ENCODE measurements at regions not wholly inside any gene's neighbourhood (a gene's known extent, or its start where the extent isn't known, plus 50 kb on each side); places are given as distances from the start of the nearest gene placed in this dataset.
A peak's percentile ranks its signal among the peaks of the same experiment; 100 is the strongest.

GRCh38 chr16:9412915-9413264 lies 321.4 kb downstream of the HAPSTR1 start:
- no peak for DNase-seq (ENCODE audit: low read depth)

- no peak for DNase-seq (ENCODE audit: low read depth)
Observed at GRCh38 chr16:9415545-9415944, 324.1 kb downstream of the HAPSTR1 start.

- no peak for DNase-seq (ENCODE audit: low read depth)
Observed at GRCh38 chr16:9417898-9418297, 326.5 kb downstream of the HAPSTR1 start.

- no peak for DNase-seq (ENCODE audit: low read depth)
Observed at GRCh38 chr16:9419161-9419560, 327.7 kb downstream of the HAPSTR1 start.

GRCh38 chr16:9422762-9423513 lies 331.5 kb downstream of the HAPSTR1 start:
- DNase-seq (ENCODE audit: low read depth) = no peak

- no peak for DNase-seq (ENCODE audit: low read depth)
Observed at GRCh38 chr16:9425236-9425635, 333.8 kb downstream of the HAPSTR1 start.

GRCh38 chr16:9428355-9429005 lies 337.0 kb downstream of the HAPSTR1 start:
- DNase-seq (ENCODE audit: low read depth) = no peak

GRCh38 chr16:9429646-9430330 lies 338.3 kb downstream of the HAPSTR1 start:
- no peak for DNase-seq (ENCODE audit: low read depth)

GRCh38 chr16:9434659-9435058 lies 343.2 kb downstream of the HAPSTR1 start:
- DNase-seq (ENCODE audit: low read depth) = no peak

- no peak for DNase-seq (ENCODE audit: low read depth)
Observed at GRCh38 chr16:9436175-9436574, 344.7 kb downstream of the HAPSTR1 start.

- DNase-seq (ENCODE audit: low read depth) = no peak
Observed at GRCh38 chr16:9437115-9437514, 345.7 kb downstream of the HAPSTR1 start.

- peak; percentile 60 for DNase-seq (ENCODE audit: low read depth)
Observed at GRCh38 chr16:9438991-9439390, 347.5 kb downstream of the HAPSTR1 start.

- DNase-seq (ENCODE audit: low read depth) = peak; percentile 32
Observed at GRCh38 chr16:9441012-9441411, 349.6 kb downstream of the HAPSTR1 start.

GRCh38 chr16:9443864-9444263 lies 352.4 kb downstream of the HAPSTR1 start:
- DNase-seq (ENCODE audit: low read depth) = no peak

- DNase-seq (ENCODE audit: low read depth) = no peak
Observed at GRCh38 chr16:9446471-9447194, 355.2 kb downstream of the HAPSTR1 start.

GRCh38 chr16:9447195-9447551 lies 355.7 kb downstream of the HAPSTR1 start:
- DNase-seq (ENCODE audit: low read depth) = no peak

GRCh38 chr16:9447699-9448098 lies 356.3 kb downstream of the HAPSTR1 start:
- no peak for DNase-seq (ENCODE audit: low read depth)

GRCh38 chr16:9449597-9449996 lies 358.2 kb downstream of the HAPSTR1 start:
- no peak for DNase-seq (ENCODE audit: low read depth)

GRCh38 chr16:9457215-9457614 lies 365.8 kb downstream of the HAPSTR1 start:
- DNase-seq (ENCODE audit: low read depth) = peak; percentile 75

- DNase-seq (ENCODE audit: low read depth) = no peak
Observed at GRCh38 chr16:9458816-9459215, 367.4 kb downstream of the HAPSTR1 start.

- no peak for DNase-seq (ENCODE audit: low read depth)
Observed at GRCh38 chr16:9462984-9463383, 371.5 kb downstream of the HAPSTR1 start.

- DNase-seq (ENCODE audit: low read depth) = no peak
Observed at GRCh38 chr16:9463461-9463860, 372.0 kb downstream of the HAPSTR1 start.
